Activated CD4-positive, alpha-beta memory T cell treated with anti-CD3 and anti-CD28 coated beads, Interleukin-2, amount 10 ng/mL, durations not matched to agents 7 days and 5 days (primary cell): ENCODE measurements at regions not wholly inside any gene's neighbourhood (a gene's known extent, or its start where the extent isn't known, plus 50 kb on each side); places are given as distances from the start of the nearest gene placed in this dataset.

ENCODE experiments used
- CTCF ChIA-PET: fragments of 350-600 bp; sonication (Branson Sonifier 250); formaldehyde crosslinking; loops from one replicate; lab custom pipeline; 2021; ENCODE audit warnings: antibody characterized with exemption, inconsistent platforms; lab: Charles Lee
- POLR2A ChIA-PET: fragments of 350-600 bp; sonication (Branson Sonifier 250); formaldehyde crosslinking; loops from one replicate; lab custom pipeline; 2021; ENCODE audit warnings: antibody characterized with exemption; lab: Charles Lee
- DNase-seq: peaks from one replicate; pipeline ENCODE4 v3.0.0-alpha.2; 2020
- H3K27ac Mint-ChIP-seq: one replicate; pipeline ENCODE4 v1.8.0; 2021; ENCODE audit warnings: mild to moderate bottlenecking, mixed read lengths
- H3K27me3 Mint-ChIP-seq: one replicate; pipeline ENCODE4 v1.8.0; 2021; ENCODE audit warnings: mixed read lengths
- H3K36me3 Mint-ChIP-seq: one replicate; pipeline ENCODE4 v1.8.0; 2021; ENCODE audit warnings: low read depth, mixed read lengths
- H3K4me1 Mint-ChIP-seq: one replicate; pipeline ENCODE4 v1.8.0; 2021; ENCODE audit warnings: mixed read lengths
- H3K4me3 Mint-ChIP-seq: one replicate; pipeline ENCODE4 v1.8.0; 2021; ENCODE audit warnings: mild to moderate bottlenecking, mixed read lengths
- H3K9me3 Mint-ChIP-seq: one replicate; pipeline ENCODE4 v1.8.0; 2021; ENCODE audit warnings: mixed read lengths

GRCh38 chr3:23099677-23100076 lies 103.5 kb upstream of the UBE2E2 start:
- Mint-ChIP-seq H3K27me3 (no peaks in the 10 kb centered on the region), H3K27ac (no peak overlapping the region), H3K4me3 (no peak overlapping the region), H3K36me3 (no peaks in the 10 kb centered on the region), H3K9me3 (no peaks in the 10 kb centered on the region), H3K4me1 (no peaks in the 10 kb centered on the region)
- no peak for DNase-seq
- ChIA-PET CTCF (no interaction called here), POLR2A (no interaction called here)

GRCh38 chr3:23100106-23100505 lies 103.0 kb upstream of the UBE2E2 start:
- H3K27ac Mint-ChIP-seq: no peak overlapping the region

GRCh38 chr3:23103764-23104163 lies 99.4 kb upstream of the UBE2E2 start:
- H3K27me3 Mint-ChIP-seq: no peaks in the 10 kb centered on the region
- CTCF ChIA-PET: no interaction called here

More at GRCh38 chr3:23100106-23100505, 103.0 kb upstream of the UBE2E2 start:
- no peak for DNase-seq
- CTCF ChIA-PET: no interaction called here
- Mint-ChIP-seq H3K36me3 (no peaks in the 10 kb centered on the region), H3K4me1 (no peaks in the 10 kb centered on the region), H3K27me3 (no peaks in the 10 kb centered on the region), H3K4me3 (no peak overlapping the region), H3K9me3 (no peaks in the 10 kb centered on the region)
- POLR2A ChIA-PET: no interaction called here

GRCh38 chr3:23105048-23105447 lies 98.1 kb upstream of the UBE2E2 start:
- Mint-ChIP-seq H3K4me1 (no peaks in the 10 kb centered on the region), H3K9me3 (no peaks in the 10 kb centered on the region), H3K27ac (no peak overlapping the region), H3K27me3 (no peaks in the 10 kb centered on the region), H3K36me3 (no peaks in the 10 kb centered on the region), H3K4me3 (no peak overlapping the region)
- POLR2A ChIA-PET: no interaction called here
- CTCF ChIA-PET: no interaction called here
- DNase-seq: no peak

More at GRCh38 chr3:23103764-23104163, 99.4 kb upstream of the UBE2E2 start:
- no peak for DNase-seq
- no peaks in the 10 kb centered on the region for H3K4me1 Mint-ChIP-seq
- no peaks in the 10 kb centered on the region for H3K9me3 Mint-ChIP-seq
- H3K4me3 Mint-ChIP-seq: no peak overlapping the region
- H3K36me3 Mint-ChIP-seq: no peaks in the 10 kb centered on the region
- POLR2A ChIA-PET: no interaction called here
- no peak overlapping the region for H3K27ac Mint-ChIP-seq

- no peaks in the 10 kb centered on the region for H3K4me1 Mint-ChIP-seq
- H3K4me3 Mint-ChIP-seq: no peak overlapping the region
- no peak overlapping the region for H3K27ac Mint-ChIP-seq
- ChIA-PET POLR2A (no interaction called here), CTCF (no interaction called here)
- no peak for DNase-seq
- H3K36me3 Mint-ChIP-seq: no peaks in the 10 kb centered on the region
- H3K9me3 Mint-ChIP-seq: peaks cover 3% of the 10 kb centered on the region
- no peaks in the 10 kb centered on the region for H3K27me3 Mint-ChIP-seq
Measured at GRCh38 chr3:23106666-23107065, 96.5 kb upstream of the UBE2E2 start.

- H3K9me3 Mint-ChIP-seq: peaks cover 3% of the 10 kb centered on the region
- no peaks in the 10 kb centered on the region for H3K4me1 Mint-ChIP-seq
- CTCF ChIA-PET: no interaction called here
Measured at GRCh38 chr3:23107221-23107620, 95.9 kb upstream of the UBE2E2 start.

GRCh38 chr3:23108451-23109057 lies 94.6 kb upstream of the UBE2E2 start:
- DNase-seq: no peak
- Mint-ChIP-seq H3K9me3 (peaks cover 3% of the 10 kb centered on the region), H3K4me1 (no peaks in the 10 kb centered on the region), H3K36me3 (no peaks in the 10 kb centered on the region), H3K27ac (no peak overlapping the region), H3K27me3 (no peaks in the 10 kb centered on the region), H3K4me3 (no peak overlapping the region)
- CTCF ChIA-PET: no interaction called here
- POLR2A ChIA-PET: no interaction called here

More at GRCh38 chr3:23107221-23107620, 95.9 kb upstream of the UBE2E2 start:
- POLR2A ChIA-PET: no interaction called here
- no peak for DNase-seq
- Mint-ChIP-seq H3K27ac (no peak overlapping the region), H3K27me3 (no peaks in the 10 kb centered on the region), H3K36me3 (no peaks in the 10 kb centered on the region), H3K4me3 (no peak overlapping the region)

GRCh38 chr3:23111286-23111685 lies 91.8 kb upstream of the UBE2E2 start:
- Mint-ChIP-seq H3K27me3 (no peaks in the 10 kb centered on the region), H3K4me3 (no peak overlapping the region), H3K27ac (no peak overlapping the region), H3K9me3 (peaks cover 3% of the 10 kb centered on the region), H3K4me1 (no peaks in the 10 kb centered on the region), H3K36me3 (no peaks in the 10 kb centered on the region)
- CTCF ChIA-PET: interaction anchor here (0.7 kb wide), 1 partner anchor 751 kb away, joined by 5 read pairs; no protein-coding TSS in a partner anchor
- DNase-seq: no peak
- POLR2A ChIA-PET: no interaction called here

GRCh38 chr3:23111797-23112196 lies 91.3 kb upstream of the UBE2E2 start:
- H3K4me1 Mint-ChIP-seq: no peaks in the 10 kb centered on the region
- no peak for DNase-seq
- H3K9me3 Mint-ChIP-seq: peaks cover 3% of the 10 kb centered on the region
- no peak overlapping the region for H3K4me3 Mint-ChIP-seq
- no peak overlapping the region for H3K27ac Mint-ChIP-seq
- no peaks in the 10 kb centered on the region for H3K36me3 Mint-ChIP-seq
- ChIA-PET CTCF (no interaction called here), POLR2A (no interaction called here)
- H3K27me3 Mint-ChIP-seq: no peaks in the 10 kb centered on the region

- ChIA-PET POLR2A (no interaction called here), CTCF (no interaction called here)
- no peak overlapping the region for H3K4me3 Mint-ChIP-seq
- no peaks in the 10 kb centered on the region for H3K4me1 Mint-ChIP-seq
- H3K9me3 Mint-ChIP-seq: peaks cover 3% of the 10 kb centered on the region
- DNase-seq: no peak
- H3K27ac Mint-ChIP-seq: no peak overlapping the region
- no peaks in the 10 kb centered on the region for H3K36me3 Mint-ChIP-seq
- H3K27me3 Mint-ChIP-seq: no peaks in the 10 kb centered on the region
Measured at GRCh38 chr3:23112491-23112890, 90.6 kb upstream of the UBE2E2 start.

GRCh38 chr3:23113455-23114171 lies 89.5 kb upstream of the UBE2E2 start:
- Mint-ChIP-seq H3K27me3 (no peaks in the 10 kb centered on the region), H3K4me3 (no peak overlapping the region), H3K4me1 (no peaks in the 10 kb centered on the region), H3K36me3 (no peaks in the 10 kb centered on the region), H3K9me3 (peaks cover 3% of the 10 kb centered on the region), H3K27ac (no peak overlapping the region)
- ChIA-PET POLR2A (no interaction called here), CTCF (no interaction called here)
- DNase-seq: no peak

- Mint-ChIP-seq H3K36me3 (no peaks in the 10 kb centered on the region), H3K9me3 (peaks cover 3% of the 10 kb centered on the region), H3K27me3 (no peaks in the 10 kb centered on the region), H3K4me3 (no peak overlapping the region), H3K27ac (no peak overlapping the region), H3K4me1 (no peaks in the 10 kb centered on the region)
- DNase-seq: no peak
- ChIA-PET CTCF (no interaction called here), POLR2A (no interaction called here)
Measured at GRCh38 chr3:23114432-23114831, 88.7 kb upstream of the UBE2E2 start.

GRCh38 chr3:23115171-23115877 lies 87.8 kb upstream of the UBE2E2 start:
- CTCF ChIA-PET: no interaction called here
- POLR2A ChIA-PET: no interaction called here
- Mint-ChIP-seq H3K27ac (no peak overlapping the region), H3K27me3 (no peaks in the 10 kb centered on the region), H3K36me3 (no peaks in the 10 kb centered on the region), H3K4me3 (no peak overlapping the region), H3K4me1 (no peaks in the 10 kb centered on the region), H3K9me3 (peaks cover 3% of the 10 kb centered on the region)
- DNase-seq: no peak
